ENCODE measurements at regions not wholly inside any gene's neighbourhood (a gene's known extent, or its start where the extent isn't known, plus 50 kb on each side); places are given as distances from the start of the nearest gene placed in this dataset.

GRCh38 chr3:178112134-178112533 is 424.1 kb upstream of the KCNMB2 start:
- TF ChIP-seq CTCF (IDR thresholded peaks at IDR 0.05) (no peak), POLR2A (IDR thresholded peaks at IDR 0.05) (no peak)
